NCI-H1105 (cell line): ENCODE measurements at regions not wholly inside any gene's neighbourhood (a gene's known extent, or its start where the extent isn't known, plus 50 kb on each side); places are given as distances from the start of the nearest gene placed in this dataset.
"Not testable (repeated sequence)": the region's sequence is repeated elsewhere in the genome, so short reads cannot be mapped to it uniquely, and the experiment has no call there.

ENCODE experiments used
- DNase-seq: peaks from one replicate; lab custom pipeline; 2025; lab: John Stamatoyannopoulos, UW

DNA sequence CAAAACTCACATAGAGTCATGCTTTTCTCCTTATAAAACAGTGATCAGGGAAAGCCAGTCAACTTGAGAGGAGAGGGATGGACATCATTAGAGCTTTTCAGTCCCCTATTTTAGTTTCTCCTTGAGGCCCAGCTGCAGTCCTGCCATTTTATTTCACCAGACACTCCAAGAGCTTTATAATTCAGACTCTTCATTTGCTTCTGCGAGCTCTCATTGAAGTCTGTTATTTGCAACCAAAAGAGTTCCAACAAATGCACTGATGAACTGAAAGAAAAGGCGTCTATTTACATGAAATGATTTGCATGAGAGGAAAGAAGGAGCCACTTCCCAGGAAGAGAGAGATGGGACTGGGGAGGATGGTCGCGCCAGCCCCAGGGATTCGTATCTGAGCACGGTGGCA, 86.8 kb downstream of the NDUFA12 start:
- DNase-seq = no peak

DNA sequence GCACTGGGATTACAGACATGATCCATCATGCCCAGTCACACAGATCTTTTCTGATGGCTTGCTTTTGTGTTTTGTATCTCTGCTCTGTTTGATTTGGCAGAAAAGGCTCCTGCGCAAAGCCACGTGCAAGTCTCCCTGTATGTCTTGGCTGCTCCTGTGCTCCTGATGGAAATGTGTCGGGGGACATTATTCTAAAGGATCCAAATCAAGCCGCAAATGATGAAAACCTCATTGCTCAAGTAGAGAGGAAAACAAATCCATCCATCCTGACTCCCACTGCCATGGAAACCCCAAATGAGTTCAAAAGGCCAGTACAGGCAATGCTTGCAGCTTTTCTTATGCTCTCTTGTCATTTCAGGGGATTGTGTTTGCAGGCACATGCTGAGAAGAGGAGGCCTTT, 93.8 kb downstream of the NDUFA12 start:
- DNase-seq = no peak

DNA sequence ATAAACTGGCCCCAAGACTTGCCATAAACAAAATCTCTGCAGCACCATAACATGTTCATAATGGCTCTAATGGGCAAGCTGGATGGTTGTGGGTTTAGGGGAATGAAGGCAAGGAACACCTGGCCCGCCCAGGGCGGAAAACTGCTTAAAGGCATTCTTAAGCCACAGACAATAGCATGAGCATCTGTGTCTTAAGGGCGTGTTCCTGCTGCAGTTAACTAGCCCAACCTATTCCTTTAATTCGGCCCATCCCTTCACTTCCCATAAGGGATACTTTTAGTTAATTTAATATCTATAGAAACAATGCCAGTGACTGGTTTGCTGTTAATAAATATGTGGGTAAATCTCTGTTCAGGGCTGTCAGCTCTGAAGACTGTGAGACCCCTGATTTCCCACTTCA, 97.7 kb downstream of the NDUFA12 start:
- DNase-seq = not testable (repeated sequence)

DNA sequence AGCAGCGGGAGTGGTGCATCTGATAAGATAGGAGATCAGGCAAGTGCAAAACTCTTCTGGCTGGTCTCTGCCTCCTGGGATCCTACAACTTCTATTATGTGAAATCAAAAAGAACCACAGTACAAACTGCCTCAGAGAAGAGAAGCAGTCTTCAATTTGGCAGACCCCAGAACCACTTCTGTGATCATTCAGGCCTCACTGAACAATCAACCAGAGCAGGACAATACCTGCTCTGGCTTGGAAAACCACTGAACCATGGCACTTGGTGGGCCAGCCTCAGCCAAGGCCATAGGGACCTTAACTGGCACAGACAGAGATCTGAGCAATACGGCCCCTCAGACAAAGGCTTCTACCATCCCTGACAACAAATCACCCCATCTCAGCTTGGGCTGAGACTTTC, 103.0 kb downstream of the NDUFA12 start:
- no peak for DNase-seq

DNA sequence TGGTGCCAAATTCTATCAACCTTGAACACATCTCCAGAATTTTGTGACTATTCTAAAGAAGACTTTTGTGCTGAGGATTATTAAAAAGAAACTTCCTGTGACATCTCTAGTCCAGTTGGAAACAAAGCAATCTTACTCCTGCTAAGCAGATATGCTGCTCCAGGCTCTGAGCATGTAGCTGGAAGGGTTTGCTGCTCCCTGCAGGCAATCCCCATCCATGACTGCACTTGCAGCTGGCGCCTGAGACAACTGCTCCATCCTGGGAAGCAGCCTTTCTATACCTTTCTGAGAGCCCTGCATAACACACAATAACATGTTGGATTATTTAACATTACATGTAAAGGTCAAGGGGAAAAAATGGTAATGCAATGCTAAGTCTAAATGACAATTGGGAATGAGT, 105.1 kb downstream of the NDUFA12 start:
- DNase-seq = no peak

DNA sequence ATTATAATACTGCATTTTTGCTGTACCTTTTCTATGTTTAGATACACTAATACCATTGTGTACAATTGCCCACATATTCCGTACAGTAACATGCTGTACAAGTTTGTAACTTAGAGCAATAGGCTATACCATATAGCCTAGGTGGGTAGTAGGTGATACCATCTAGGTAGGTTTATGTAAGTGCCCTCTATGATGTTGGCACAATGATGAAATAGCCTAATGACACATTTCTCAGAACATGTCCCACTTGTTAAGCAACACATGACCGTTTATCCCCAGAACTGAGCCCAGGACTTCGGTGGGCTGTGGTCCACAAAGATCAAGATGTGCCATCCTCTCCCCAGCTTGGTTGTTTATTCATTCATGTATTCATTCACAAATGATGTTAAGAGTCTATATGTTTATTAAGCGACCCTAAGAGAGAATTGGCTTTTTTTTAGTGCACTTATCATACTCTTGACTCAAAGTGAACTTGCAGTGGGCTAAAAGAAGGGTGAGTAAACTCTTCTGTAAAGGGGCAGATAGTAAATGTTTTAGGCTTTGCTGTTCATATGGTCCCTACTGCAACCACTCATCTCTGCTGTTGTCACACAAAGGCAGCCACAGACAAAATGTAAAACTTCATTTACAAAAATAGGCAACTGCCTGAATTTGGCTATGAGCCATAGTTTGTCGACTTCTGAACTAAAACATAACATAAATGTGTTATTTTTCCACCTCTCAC, 110.8 kb downstream of the NDUFA12 start:
- DNase-seq = no peak

DNA sequence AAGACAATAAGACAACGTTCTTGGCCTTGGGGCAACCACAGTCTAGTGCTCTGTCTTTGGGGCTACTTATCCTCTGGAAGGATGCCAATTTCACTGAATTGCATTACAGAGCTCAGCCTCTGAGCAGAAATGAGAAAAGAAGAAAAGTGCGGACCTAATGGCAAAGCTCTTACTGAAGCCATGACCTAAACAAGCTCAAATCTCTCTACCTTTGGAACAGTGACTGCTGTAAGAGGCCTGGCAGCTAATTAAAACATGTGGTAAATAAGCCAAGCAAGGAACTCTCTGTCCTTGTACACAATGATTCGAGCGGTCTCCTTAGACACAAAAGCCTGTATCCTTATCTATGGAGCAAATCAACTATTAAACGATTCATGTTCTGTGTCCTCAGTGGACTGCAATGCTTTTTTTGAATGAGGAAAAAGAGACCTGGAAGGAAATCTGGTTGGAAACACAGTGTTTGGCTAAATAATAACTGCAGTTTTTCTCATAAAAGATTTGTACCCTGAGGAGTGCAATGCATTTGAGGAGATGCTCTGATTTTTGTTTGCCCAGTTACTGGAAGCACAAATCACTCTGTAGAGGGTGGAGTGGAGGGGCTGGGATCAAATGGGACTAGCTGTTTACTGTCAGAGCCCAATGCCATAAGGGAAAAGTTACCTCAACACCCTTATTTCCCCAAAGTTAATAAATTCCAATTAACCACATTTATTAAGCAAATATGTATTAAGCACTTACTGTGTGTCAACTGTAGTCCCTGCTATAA, 113.9 kb downstream of the NDUFA12 start:
- no peak for DNase-seq

DNA sequence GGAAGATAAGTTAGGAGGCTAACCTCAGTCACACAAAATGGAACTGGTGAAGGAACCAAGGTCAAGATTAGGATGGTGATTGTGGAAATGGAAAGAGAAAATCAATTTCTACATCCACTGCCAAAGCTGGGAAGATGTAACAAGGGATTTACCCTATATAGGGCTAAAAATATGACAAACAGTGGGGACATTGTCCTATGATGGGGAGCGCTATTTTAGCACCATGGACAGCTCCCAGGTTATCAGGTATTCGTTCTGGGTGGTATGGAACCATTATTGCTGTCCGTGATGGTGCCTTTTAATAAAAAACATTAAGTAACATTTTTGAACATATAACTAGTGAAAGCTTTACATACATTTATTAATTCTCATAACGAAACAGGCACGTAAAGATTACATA, 124.0 kb downstream of the NDUFA12 start:
- DNase-seq = no peak

DNA sequence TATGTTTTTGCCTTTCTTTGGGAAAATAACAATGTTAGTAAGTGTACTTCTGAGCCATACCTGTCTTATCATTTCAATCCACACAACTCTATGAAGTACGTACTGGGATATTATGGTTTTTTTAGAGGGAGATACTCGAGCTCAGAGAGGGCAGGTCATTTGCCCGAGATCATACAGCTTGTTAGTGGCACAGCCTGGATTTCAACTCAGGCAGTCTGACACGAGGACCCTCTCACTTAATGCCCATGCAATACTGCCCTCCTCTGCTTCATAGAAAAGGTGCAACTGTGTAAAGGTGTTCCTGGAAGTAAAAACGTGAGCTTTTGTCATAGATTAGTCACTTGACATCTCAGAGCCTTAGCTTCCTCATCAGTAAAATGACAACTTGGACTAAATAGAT, 128.0 kb downstream of the NDUFA12 start:
- peak; percentile 6 for DNase-seq

DNA sequence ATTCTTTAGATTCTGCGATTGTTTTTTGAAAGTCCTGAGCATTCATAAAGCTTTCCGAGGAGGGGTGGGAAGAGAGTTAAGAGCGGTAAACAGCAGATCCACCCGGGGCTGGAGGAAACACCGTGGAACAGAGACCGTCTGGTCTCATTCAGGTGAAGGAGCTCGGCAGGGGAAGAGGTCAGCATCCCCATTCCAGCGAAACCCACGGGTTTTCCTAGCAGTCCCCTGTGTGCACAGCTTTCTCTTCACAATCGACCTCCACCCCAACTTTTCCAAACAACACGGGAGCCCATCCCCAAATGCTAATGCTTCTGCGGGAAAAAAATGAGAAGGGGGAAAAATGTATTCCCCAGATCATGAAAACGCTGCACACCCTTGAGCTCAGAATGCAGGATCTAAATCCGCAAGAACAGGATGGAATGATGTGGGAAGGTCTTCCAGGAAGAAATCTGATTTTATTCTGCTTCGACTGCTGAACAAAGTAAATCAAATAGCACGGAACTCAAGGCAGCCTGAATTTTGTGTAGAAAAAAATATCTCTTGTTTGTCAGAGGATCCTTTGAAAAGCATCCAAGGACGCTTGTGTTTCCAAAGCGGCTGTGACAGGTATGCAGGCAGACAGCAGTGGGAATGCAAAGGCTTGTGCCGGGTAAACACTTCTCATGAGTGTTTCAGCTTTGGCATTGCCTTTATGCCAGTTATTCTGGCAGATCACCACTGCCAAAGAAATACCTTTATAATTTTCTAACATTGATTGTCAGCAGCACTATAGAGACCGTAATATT, 128.8 kb downstream of the NDUFA12 start:
- peak; percentile 26 for DNase-seq

DNA sequence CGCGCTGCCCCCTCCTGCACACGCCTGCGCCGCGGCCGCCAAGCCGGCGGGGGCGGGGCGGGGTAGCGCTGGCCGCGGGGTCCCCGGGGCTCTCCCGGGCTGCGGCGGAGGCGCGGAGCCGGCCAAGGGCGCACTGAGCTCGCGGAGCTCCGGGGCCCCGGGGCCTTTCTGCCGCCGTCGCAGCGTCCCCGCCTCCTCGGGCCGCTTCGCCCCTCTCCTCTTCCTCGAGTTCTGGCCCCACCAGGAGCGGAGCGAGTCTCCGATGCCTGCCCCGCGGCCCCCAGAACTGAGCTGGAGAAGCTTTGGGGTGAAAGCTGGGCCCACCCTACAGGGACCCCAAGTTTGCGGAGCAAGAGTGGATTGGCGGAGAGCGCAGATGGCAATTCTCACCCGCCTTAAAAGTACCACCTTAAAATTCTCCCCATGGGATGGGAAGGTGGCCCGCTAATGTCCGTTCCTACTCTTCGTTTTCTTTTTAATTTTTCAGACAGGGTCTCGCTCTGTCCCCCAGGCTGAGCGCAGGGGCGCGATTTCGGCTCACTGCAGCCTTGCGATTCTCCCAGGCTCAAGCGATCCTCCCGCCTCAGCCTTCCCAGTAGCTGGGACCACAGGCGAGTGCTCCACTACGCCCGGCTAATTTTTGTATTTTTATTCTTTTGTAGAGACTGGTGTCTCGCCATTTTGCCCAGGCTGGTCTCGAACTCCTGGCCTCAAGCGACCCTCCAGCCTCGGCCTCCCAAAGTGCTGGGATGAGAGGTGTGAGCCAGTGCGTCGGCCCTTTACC, 129.6 kb downstream of the NDUFA12 start:
- DNase-seq = peak; percentile 27

DNA sequence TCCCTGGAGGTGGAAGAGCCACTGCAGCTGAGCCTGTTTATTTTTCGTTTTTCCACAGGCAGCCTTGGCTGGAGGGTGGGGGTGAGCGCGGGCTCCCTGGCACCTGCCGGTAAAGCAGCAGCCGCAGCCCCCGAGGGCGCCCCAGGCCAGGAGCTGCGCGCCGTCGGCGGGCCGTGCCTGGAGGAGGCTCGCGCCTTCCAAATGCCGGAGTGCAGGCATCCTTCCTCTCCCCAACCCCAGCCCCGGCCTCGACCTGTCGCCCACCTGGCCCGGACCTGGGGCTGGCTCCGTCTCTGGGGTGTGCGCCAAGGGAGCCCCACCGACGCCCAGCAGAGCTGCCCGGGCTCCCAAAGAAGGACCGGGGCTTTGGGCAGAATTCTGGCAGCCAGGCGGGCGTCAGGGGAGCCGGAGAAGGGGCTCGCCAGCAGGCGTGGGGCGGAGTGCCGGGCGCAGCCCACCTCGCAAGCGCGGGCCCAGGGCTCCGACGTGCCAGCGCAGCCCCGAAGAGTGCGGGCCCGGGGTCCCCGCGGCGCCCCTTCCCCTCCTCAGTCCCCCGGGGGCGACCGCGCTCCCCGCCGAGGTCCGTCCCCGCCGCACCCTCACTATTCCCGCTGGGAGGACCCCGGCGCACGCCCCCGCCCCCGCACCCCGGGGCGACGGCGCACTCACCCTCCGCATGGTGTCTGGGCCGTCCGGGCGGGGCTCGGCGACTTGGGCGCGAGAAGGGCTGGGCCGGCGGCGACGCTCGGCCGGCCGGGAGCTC, 130.3 kb downstream of the NDUFA12 start:
- DNase-seq = peak; percentile 12

DNA sequence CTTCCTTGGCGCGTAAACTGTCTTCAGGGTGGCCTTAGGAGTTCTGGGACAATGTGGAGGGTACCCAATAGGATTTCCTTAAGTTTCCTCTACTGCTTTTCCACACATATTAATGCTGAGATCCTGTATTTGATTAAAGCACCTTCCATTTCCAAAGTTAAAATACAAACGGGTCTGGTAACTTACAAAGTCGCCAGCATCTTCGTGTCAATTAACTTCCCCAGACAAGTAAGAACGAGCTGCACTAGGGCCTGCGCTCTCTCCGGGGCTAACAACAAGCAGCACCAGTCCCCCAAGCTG, 130.9 kb downstream of the NDUFA12 start:
- no peak for DNase-seq

DNA sequence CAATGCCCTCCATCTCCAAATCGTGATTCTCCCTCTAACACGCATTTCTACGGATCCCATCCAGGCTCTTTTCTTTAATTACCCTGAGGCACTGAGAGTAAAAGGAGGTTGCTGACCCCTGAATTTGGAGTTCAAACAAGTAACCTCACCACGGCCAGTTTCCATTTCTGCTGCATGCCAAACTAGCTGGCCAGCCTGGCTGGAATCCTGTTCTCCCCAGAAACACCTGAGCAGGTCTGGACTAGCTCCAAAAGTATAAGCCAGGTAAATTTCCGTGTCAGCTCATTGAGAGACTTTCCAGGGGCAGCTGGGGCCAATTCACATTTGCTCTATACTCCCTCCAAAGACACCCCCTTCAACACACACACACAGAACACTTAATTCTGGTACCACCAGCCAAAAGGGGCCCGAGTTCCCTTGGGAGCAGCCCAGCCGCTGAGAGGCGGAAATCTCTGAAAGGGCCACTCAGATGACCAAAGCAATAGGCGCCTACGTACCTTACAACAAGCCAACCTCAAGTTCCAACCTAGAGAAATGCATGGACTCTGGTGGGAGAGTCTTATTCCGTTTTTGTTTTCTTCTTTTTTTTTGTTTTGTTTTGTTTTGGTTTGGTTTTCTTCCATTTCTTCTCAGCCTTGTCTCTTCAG, 131.4 kb downstream of the NDUFA12 start:
- DNase-seq = no peak

DNA sequence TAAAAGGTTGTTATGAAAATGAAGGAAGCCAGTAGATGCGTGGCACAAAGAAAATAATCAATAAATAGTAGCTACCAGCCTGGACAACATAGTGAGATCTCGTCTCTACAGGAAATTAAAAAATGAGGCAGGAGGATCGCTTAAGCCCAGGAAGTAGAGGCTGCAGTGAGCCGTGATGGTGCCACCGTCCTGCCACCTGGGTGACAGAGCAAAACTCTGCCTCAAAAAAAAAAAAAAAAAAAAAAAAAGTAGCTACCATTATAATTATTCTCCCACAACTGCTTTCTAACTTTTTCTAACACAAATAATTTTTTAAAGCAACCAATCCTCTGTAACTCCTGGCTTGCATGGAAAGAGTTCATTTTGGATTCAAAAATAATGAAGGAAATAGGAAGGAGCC, 133.0 kb downstream of the NDUFA12 start:
- DNase-seq = no peak

DNA sequence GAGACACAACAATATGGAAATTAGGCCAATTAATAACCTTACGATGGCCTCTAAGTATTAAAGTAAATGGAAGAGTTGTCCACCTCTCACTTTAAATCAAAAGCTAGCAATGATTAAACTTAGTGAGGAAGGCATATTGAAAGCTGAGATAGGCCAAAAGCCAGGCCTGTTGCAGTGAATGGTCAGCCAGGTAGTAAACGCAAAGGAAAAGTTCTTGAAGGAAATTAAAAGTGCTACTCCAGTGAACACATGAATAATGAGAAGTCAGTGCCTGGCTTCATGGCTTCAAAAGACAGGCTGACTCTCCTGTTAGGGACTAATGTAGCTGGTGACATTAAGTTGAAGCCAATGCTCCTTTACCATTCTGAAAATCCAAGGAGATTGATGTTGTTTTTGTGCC, 135.3 kb downstream of the NDUFA12 start:
- no peak for DNase-seq

DNA sequence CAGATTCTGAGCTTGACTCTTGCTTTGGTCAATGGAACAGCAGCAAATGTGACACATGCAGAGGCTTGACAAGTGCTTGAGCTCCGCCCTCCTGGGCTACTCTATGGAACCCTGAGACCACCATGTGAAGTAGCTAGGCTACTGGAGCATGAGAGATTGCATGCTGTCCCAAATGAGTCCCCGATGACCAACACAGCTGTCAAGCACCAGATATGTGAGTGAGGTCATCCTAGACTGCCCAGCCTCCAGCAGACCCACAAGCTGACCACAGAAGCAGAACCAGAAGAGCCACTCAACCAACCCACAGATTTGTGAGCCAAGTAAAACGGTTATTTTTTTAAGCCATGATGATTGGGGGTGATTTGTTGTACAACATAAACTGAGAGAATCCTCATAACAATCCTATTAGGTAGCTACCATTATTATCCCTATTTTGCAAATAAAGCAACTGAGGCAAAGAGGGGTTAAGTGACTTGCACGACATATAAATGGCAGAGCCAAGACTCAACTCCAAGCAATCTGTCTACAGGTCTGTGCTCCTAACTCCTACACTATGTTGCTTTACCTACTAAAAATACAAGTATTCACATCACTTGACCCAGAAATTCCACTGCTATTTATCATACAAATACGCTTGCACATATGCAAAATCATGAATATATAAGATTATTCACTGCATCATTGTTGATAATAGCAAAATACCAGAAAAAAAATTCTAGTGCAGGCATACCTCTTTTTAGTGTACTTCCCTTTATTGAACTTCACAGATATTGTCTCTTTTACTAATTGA, 136.2 kb downstream of the NDUFA12 start:
- no peak for DNase-seq

DNA sequence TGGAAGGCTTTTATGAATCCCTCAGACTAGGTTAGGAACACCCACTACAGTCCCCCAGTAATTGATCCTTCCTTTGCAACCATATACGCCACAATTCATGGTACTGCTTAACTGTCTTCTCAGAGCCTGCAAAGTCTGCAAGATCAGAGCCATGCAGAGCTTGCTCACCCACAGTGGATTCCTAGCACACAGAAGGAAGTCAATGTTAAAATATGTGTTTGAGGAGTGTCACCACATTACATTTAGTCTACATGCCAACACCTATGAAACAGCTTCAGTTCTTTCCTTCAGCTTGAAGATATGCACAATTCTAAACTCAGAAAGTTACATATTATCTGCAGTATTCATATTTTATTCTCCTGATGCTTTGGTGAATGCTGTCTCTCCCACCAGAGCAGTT, 138.5 kb downstream of the NDUFA12 start:
- DNase-seq = no peak

DNA sequence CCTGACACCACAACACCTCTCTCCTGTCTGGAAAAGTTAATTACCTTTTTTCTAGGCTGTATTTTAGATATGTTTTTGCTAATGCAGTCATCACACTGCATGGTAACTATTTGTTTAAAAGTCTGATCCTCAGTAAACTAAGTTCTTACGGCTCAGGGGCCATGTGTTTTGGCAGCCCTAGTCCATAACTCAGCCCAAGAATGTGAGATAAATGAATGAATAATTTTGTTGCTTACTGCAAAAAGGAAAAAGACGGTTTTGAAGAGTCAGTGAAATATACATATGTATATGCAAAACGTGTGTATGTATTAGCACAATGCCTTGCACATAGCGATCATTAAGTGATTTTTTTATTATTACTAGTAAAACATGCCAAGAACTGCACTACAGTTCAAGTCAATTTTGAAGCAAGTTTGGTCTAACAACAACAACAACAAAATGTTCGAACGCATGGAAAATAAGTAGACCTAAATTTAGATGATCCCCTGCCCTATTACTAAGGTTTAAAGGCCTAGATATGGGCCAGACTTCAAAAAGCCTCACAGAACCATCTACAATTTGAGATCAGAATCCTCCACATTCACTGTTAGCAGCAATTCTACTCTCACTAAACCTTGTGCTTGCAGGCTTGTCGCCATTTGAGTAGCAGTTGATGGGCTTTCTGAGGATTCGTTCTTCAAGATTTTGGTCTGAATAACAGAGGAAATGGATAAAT, 140.0 kb downstream of the NDUFA12 start:
- no peak for DNase-seq

DNA sequence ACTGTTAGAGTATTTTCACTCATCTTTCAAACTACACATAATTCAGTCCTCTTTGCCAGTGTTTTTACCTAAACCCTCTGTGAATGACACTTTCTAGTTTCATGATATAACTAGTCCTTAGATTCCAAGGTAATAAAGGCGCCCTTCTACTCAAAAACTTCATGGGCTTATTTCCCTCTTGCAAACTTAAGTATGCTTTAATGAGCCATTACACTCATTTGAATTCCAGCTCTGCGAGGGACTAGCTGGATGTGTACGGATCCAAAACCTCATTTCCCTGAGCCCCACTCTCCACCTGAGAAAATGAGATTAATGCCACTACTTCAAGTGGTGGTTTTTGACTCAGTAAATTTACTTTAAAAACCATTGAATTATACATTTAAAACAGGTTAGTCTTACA, 141.1 kb downstream of the NDUFA12 start:
- DNase-seq = no peak
